Ovary (tissue), 3 donors: ENCODE measurements at regions not wholly inside any gene's neighbourhood (a gene's known extent, or its start where the extent isn't known, plus 50 kb on each side); places are given as distances from the start of the nearest gene placed in this dataset.

ENCODE experiments used
- EP300 ChIP-seq: sonication (generic); formaldehyde crosslinking; IDR thresholded peaks from one replicate; pipeline ENCODE4 v1.6.1; 2017; ENCODE audit warnings: antibody characterized with exemption
- POLR2A ChIP-seq: fragments of 450-650 bp; IDR thresholded peaks from one replicate; pipeline ENCODE4 v1.6.1; 2017; ENCODE audit warnings: antibody characterized with exemption, mild to moderate bottlenecking, moderate library complexity
- TF ChIP-seq, protein P1 (sequence below), 3 donors: fragments of 450-650 bp in 2 of 3; fragments of 200-600 bp in 1 of 3; IDR thresholded peaks; one replicate each; pipeline versions ENCODE4 v1.5.1 to v1.8.0; 2016 to 2022; ENCODE audit warnings: antibody characterized with exemption in 3 of 3, mild to moderate bottlenecking in 1 of 3
- donor health status: DM: no; HTN: no; CAD: no.

DNA sequence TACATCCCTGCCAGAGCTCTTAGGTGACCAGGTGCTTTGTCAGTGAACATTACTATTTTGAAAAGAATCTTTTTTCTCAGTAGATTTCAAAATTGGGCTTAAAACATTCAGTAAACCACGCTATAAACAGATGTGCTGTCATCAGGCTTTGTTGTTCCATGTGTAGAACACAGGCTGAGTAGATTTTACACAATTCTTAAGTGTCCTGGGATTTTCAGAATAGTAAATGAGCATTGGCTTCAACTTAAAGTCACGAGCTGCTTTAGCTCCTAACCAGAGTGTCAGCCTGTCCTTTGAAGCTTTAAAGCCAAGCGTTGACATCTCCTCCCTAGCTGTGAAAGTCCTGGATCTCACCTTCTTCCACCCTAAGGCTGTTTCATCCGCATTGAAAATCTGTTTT lies 83.6 kb downstream of the CARTPT start:
- TF ChIP-seq, protein P1, sequence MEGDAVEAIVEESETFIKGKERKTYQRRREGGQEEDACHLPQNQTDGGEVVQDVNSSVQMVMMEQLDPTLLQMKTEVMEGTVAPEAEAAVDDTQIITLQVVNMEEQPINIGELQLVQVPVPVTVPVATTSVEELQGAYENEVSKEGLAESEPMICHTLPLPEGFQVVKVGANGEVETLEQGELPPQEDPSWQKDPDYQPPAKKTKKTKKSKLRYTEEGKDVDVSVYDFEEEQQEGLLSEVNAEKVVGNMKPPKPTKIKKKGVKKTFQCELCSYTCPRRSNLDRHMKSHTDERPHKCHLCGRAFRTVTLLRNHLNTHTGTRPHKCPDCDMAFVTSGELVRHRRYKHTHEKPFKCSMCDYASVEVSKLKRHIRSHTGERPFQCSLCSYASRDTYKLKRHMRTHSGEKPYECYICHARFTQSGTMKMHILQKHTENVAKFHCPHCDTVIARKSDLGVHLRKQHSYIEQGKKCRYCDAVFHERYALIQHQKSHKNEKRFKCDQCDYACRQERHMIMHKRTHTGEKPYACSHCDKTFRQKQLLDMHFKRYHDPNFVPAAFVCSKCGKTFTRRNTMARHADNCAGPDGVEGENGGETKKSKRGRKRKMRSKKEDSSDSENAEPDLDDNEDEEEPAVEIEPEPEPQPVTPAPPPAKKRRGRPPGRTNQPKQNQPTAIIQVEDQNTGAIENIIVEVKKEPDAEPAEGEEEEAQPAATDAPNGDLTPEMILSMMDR (IDR thresholded peaks at IDR 0.05): no peak
- TF ChIP-seq EP300: no peak
- TF ChIP-seq POLR2A: no peak
